Activated T-cell treated with anti-CD3 and anti-CD28 coated beads, Interleukin-2, amount 50 U/mL, for 72 hours (primary cell): ENCODE measurements at regions not wholly inside any gene's neighbourhood (a gene's known extent, or its start where the extent isn't known, plus 50 kb on each side); places are given as distances from the start of the nearest gene placed in this dataset.
"Not testable (repeated sequence)": the region's sequence is repeated elsewhere in the genome, so short reads cannot be mapped to it uniquely, and the experiment has no call there.

ENCODE experiments used
- ATAC-seq, 2 donors: fragments of 150-1000 bp; cut with Tn5 transposase; replicated peaks in 1 of 2; 2 replicates each; pipeline ENCODE4 v1.10.0; 2021; ENCODE audit warnings: moderate library complexity in 2 of 2, mild to moderate bottlenecking in 1 of 2
- DNase-seq, 2 donors: peaks; one replicate each; pipeline ENCODE4 v3.0.0; 2021 to 2022; ENCODE audit warnings: mixed read lengths in 1 of 2
- H3K27ac Mint-ChIP-seq: one replicate; pipeline ENCODE4 v1.8.0; 2022; ENCODE audit warnings: mild to moderate bottlenecking, moderate library complexity, mixed read lengths
- H3K27me3 Mint-ChIP-seq: one replicate; pipeline ENCODE4 v1.8.0; 2022; ENCODE audit warnings: low read depth, mixed read lengths
- H3K36me3 Mint-ChIP-seq, 2 donors: one replicate each; pipeline ENCODE4 v1.8.0; 2022; ENCODE audit warnings: mixed read lengths in 2 of 2, mild to moderate bottlenecking in 1 of 2; ENCODE audit not compliant: insufficient read depth in 2 of 2
- H3K4me1 Mint-ChIP-seq: one replicate; pipeline ENCODE4 v1.8.0; 2022; ENCODE audit warnings: low read depth, mixed read lengths
- H3K4me3 Mint-ChIP-seq, 2 donors: one replicate each; pipeline ENCODE4 v1.8.0; 2022; ENCODE audit warnings: mild to moderate bottlenecking in 2 of 2, mixed read lengths in 2 of 2, moderate library complexity in 2 of 2
- H3K9me3 Mint-ChIP-seq, 2 donors: one replicate each; pipeline ENCODE4 v1.8.0; 2022; ENCODE audit warnings: mixed read lengths in 2 of 2

DNA sequence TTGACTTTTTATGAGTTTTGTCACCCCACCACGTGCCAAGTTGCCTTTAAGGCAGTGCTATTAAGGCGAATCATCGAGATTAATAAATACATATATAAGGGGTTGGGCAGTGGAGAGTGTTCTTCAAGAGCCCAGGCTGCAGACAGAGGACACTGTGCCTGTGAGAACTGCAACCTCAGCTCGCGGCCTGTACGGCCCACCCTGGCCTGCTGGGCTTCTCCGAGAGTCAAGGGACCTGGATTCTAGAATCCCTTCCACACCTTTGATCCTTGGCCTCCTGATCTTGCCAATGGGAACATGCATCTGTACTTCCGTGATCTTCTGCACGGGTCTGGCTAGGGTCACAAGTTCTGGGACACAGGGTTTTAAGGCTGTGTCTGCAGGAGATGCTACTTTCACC, 54.5 kb downstream of the IRX5 start:
- ATAC-seq (no peak), DNase-seq (no peak)
- no peak overlapping the region for H3K27ac Mint-ChIP-seq
- H3K27me3 Mint-ChIP-seq: no peaks in the 10 kb centered on the region
- H3K4me1 Mint-ChIP-seq: no peaks in the 10 kb centered on the region
- no peak overlapping the region for H3K4me3 Mint-ChIP-seq
- H3K9me3 Mint-ChIP-seq: no peaks in the 10 kb centered on the region
- H3K36me3 Mint-ChIP-seq: no peaks in the 10 kb centered on the region

- Mint-ChIP-seq H3K27ac (no peak overlapping the region), H3K27me3 (no peaks in the 10 kb centered on the region), H3K4me3 (no peak overlapping the region), H3K36me3 (no peaks in the 10 kb centered on the region), H3K4me1 (no peaks in the 10 kb centered on the region), H3K9me3 (no peaks in the 10 kb centered on the region)
- no peak for DNase-seq
- ATAC-seq: no peak
These were observed 55.0 kb downstream of the IRX5 start for GRCh38 chr16:54985668-54986067.

- no peaks in the 10 kb centered on the region for H3K36me3 Mint-ChIP-seq
- H3K4me3 Mint-ChIP-seq: no peak overlapping the region
- no peaks in the 10 kb centered on the region for H3K27me3 Mint-ChIP-seq
- no peaks in the 10 kb centered on the region for H3K4me1 Mint-ChIP-seq
- H3K27ac Mint-ChIP-seq: no peak overlapping the region
- DNase-seq (no peak), ATAC-seq (no peak)
- H3K9me3 Mint-ChIP-seq: no peaks in the 10 kb centered on the region
These were observed 55.7 kb downstream of the IRX5 start for GRCh38 chr16:54986409-54986808.

GRCh38 chr16:54987081-54987480, 56.4 kb downstream of the IRX5 start:
- Mint-ChIP-seq H3K9me3 (no peaks in the 10 kb centered on the region), H3K4me1 (no peaks in the 10 kb centered on the region), H3K27ac (no peak overlapping the region), H3K36me3 (no peaks in the 10 kb centered on the region), H3K4me3 (no peak overlapping the region), H3K27me3 (no peaks in the 10 kb centered on the region)
- ATAC-seq (no peak), DNase-seq (no peak)

GRCh38 chr16:54991525-54991924, 60.9 kb downstream of the IRX5 start:
- no peak for DNase-seq
- Mint-ChIP-seq H3K27me3 (peaks cover 8% of the 10 kb centered on the region), H3K4me3 (no peak overlapping the region), H3K27ac (no peak overlapping the region), H3K4me1 (no peaks in the 10 kb centered on the region), H3K36me3 (no peaks in the 10 kb centered on the region), H3K9me3 (no peaks in the 10 kb centered on the region)
- no peak for ATAC-seq

DNA sequence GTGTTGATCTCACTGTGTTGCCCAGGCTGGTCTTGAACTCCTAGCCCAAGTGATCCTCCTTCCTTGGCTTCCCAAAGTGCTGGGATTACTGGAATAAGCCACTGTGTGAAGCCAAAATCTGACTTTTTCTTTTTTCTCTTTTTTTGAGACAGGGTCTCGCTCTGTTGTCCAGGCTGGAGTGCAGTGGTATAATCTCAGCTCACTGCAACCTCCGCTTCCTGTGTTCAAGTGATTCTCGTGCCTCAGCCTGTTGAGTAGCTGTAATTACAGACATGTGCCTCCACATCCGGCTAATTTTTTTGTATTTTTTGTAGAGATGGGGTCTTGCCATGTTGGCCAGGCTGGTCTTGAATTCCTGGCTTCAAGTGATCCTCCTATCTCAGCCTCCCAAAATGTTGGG, 61.3 kb downstream of the IRX5 start:
- DNase-seq, H3K9me3 Mint-ChIP-seq, H3K4me1 Mint-ChIP-seq, H3K27ac Mint-ChIP-seq, H3K27me3 Mint-ChIP-seq, ATAC-seq, H3K4me3 Mint-ChIP-seq, H3K36me3 Mint-ChIP-seq: not testable (repeated sequence)

DNA sequence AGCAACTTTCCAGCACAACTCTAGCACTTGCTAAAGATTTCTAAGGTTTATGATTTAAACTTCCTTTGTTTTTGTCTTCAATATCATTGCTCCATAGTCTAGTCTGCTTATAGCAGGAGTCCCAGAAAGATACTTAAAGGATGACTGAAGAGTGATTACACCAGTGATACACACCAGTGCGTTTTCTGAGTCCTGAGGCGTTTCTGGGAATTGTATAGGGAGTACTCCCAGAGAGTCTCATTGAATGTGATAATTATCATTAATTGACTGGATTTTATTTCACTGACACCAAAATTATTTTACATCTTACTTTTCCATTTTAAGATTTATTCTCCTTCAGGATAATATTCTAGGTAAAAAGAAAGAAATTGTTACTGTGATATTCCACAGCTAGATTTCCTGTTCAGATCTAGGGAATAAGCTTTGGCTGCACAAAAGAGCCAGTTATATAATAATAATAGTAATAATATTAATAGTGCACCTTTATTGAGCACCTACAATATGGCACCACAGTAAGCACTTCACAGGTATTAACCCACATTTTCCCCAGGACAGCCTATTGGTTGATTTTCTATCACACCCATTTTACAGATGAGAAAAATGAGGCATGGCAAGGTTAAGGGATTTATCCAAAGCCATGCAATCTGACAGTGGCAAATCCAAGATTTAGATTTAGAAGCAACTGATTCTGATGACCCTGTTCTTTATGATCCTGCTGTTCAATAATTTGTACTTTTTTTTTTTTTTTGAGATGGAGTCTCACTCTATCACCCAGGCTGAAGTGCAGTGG, 62.6 kb downstream of the IRX5 start:
- ATAC-seq (no peak), DNase-seq (no peak)
- Mint-ChIP-seq H3K36me3 (no peaks in the 10 kb centered on the region), H3K4me1 (no peaks in the 10 kb centered on the region), H3K4me3 (no peak overlapping the region), H3K9me3 (no peaks in the 10 kb centered on the region), H3K27me3 (peaks cover 8% of the 10 kb centered on the region), H3K27ac (no peak overlapping the region)

DNA sequence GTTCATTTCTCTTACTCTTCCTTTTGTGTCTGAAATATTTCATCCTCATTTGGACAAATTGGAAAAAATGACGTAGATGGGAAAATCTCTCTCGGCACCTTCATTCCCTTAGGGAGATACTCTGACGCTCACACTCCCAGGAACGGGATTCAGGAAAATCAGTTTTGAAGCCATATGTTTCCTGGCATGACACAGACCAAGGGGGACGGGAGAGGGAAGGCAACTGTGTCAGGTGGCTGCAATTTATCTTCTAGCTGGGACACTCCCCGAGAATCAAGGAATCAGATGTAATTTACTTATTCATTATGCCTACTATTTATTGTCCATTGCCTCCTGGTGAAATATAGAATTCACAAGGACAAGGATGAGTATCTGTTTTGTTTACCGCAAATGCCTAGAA, 65.5 kb downstream of the IRX5 start:
- ATAC-seq: no peak
- Mint-ChIP-seq H3K27me3 (peaks cover 8% of the 10 kb centered on the region), H3K27ac (no peak overlapping the region), H3K4me3 (no peak overlapping the region), H3K4me1 (no peaks in the 10 kb centered on the region), H3K9me3 (no peaks in the 10 kb centered on the region), H3K36me3 (no peaks in the 10 kb centered on the region)
- no peak for DNase-seq

DNA sequence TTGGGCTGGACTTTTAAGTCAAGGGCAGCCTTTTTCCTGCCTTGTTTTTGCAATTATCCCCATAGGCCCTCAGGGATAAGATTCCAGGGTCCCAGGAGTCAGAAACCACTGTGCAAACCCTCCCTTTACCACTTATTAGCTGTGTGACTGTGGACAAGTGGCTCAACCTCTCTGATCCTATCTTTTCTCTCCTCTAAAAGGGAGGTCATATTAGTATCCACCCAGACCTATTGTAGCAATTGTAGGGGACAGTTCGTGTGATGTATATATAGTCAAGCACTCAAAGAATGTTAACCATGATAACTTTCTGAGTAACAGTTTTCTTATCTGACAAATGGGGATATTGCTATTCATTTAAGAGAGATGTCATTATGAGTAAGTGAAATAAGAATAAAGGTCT, 68.2 kb downstream of the IRX5 start:
- no peak for DNase-seq
- no peak for ATAC-seq
- no peak overlapping the region for H3K27ac Mint-ChIP-seq
- H3K36me3 Mint-ChIP-seq: no peaks in the 10 kb centered on the region
- no peak overlapping the region for H3K4me3 Mint-ChIP-seq
- peaks cover 8% of the 10 kb centered on the region for H3K27me3 Mint-ChIP-seq
- no peaks in the 10 kb centered on the region for H3K4me1 Mint-ChIP-seq
- no peaks in the 10 kb centered on the region for H3K9me3 Mint-ChIP-seq

GRCh38 chr16:54999481-54999880, 68.8 kb downstream of the IRX5 start:
- Mint-ChIP-seq H3K4me1 (no peaks in the 10 kb centered on the region), H3K9me3 (no peaks in the 10 kb centered on the region), H3K27me3 (peaks cover 8% of the 10 kb centered on the region), H3K27ac (no peak overlapping the region), H3K36me3 (no peaks in the 10 kb centered on the region), H3K4me3 (no peak overlapping the region)
- ATAC-seq (no peak), DNase-seq (no peak)

DNA sequence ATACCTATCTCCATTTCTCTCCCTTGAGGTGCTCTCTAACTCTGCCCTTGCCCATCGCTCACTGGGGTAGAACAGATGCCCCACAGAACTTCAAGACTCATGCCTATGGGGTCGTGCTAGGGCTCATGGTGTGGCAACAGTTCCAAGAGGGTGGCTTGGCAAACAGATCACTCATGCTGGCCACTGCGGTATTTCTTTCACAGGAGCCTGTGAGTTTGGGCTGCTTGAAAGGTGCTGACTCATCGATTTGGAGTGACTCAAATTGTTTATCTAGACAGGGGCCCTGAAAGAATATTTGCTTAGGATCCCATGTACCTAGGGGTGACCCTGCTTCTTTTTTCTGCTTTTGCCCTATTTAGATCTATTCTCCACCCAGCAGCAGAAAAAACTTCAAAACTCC, 69.9 kb downstream of the IRX5 start:
- Mint-ChIP-seq H3K9me3 (no peaks in the 10 kb centered on the region), H3K27me3 (peaks cover 8% of the 10 kb centered on the region), H3K4me1 (no peaks in the 10 kb centered on the region), H3K27ac (no peak overlapping the region), H3K36me3 (no peaks in the 10 kb centered on the region), H3K4me3 (no peak overlapping the region)
- ATAC-seq (no peak), DNase-seq (no peak)

GRCh38 chr16:55001931-55002330, 71.3 kb downstream of the IRX5 start:
- no peak for ATAC-seq
- H3K4me3 Mint-ChIP-seq: no peak overlapping the region
- no peaks in the 10 kb centered on the region for H3K4me1 Mint-ChIP-seq

DNA sequence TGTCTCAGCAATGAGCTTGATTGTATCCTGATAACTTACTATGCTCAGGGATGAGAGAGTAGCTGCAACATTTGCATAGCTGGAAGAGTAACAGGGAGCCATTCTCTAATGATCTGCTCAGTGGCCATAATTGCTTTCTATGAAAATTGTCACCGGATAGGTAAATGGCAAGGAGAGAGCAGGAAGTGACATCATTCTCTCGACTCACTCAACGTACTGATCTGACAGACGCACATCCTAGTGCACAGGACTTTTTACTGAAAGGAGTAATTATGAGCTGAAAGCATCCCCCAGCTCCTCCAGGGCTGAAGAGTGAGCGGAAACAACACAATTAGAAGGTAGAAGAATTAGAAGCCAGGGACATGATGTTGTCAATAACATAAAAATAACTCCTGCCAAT, 71.8 kb downstream of the IRX5 start:
- no peak for ATAC-seq
- H3K27me3 Mint-ChIP-seq: no peaks in the 10 kb centered on the region
- no peaks in the 10 kb centered on the region for H3K36me3 Mint-ChIP-seq
- no peak overlapping the region for H3K27ac Mint-ChIP-seq
- no peaks in the 10 kb centered on the region for H3K4me1 Mint-ChIP-seq
- no peaks in the 10 kb centered on the region for H3K9me3 Mint-ChIP-seq
- no peak overlapping the region for H3K4me3 Mint-ChIP-seq
- DNase-seq: no peak

More at GRCh38 chr16:55001931-55002330, 71.3 kb downstream of the IRX5 start:
- H3K27ac Mint-ChIP-seq: no peak overlapping the region
- H3K9me3 Mint-ChIP-seq: no peaks in the 10 kb centered on the region
- H3K36me3 Mint-ChIP-seq: no peaks in the 10 kb centered on the region
- DNase-seq: no peak
- H3K27me3 Mint-ChIP-seq: no peaks in the 10 kb centered on the region

DNA sequence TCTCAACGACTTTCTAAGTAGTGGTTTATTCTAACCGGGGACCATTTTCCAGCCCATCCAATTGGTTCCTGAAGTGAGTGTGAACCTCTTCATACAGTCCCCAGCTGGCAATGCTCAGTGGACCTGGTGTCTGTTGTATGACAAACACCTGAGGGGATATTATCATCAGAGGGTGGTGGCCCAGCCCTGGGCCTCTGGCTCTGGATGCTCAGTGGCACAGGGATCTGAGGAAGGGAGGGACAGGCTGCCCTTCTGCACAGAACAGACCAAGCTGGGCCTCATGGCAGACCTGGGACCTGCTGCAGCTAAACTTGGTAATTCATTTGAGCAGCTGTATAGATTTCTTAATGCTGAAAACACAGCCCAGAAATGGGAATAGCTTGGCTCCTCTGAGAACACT, 72.6 kb downstream of the IRX5 start:
- no peak overlapping the region for H3K27ac Mint-ChIP-seq
- no peak overlapping the region for H3K4me3 Mint-ChIP-seq
- H3K4me1 Mint-ChIP-seq: no peaks in the 10 kb centered on the region
- ATAC-seq (no peak), DNase-seq (no peak)
- no peaks in the 10 kb centered on the region for H3K9me3 Mint-ChIP-seq
- H3K27me3 Mint-ChIP-seq: no peaks in the 10 kb centered on the region
- H3K36me3 Mint-ChIP-seq: no peaks in the 10 kb centered on the region
